ENCODE measurements at regions not wholly inside any gene's neighbourhood (a gene's known extent, or its start where the extent isn't known, plus 50 kb on each side); places are given as distances from the start of the nearest gene placed in this dataset.
"Not testable (repeated sequence)": the region's sequence is repeated elsewhere in the genome, so short reads cannot be mapped to it uniquely, and the experiment has no call there.

- DNase-seq, result no peak
Observed at GRCh38 chr4:17038510-17039176, 140.2 kb upstream of the LDB2 start.

- DNase-seq, result no peak
Observed at GRCh38 chr4:17033768-17034181, 135.3 kb upstream of the LDB2 start.

GRCh38 chr4:17033025-17033767, 134.8 kb upstream of the LDB2 start:
- no peak for DNase-seq

- DNase-seq, result no peak
Observed at GRCh38 chr4:17030543-17030942, 132.1 kb upstream of the LDB2 start.

- no peak for DNase-seq
Observed at GRCh38 chr4:17029964-17030363, 131.5 kb upstream of the LDB2 start.

GRCh38 chr4:17029432-17029831, 131.0 kb upstream of the LDB2 start:
- no peak for DNase-seq

GRCh38 chr4:17027495-17027894, 129.1 kb upstream of the LDB2 start:
- no peak for DNase-seq

GRCh38 chr4:17024425-17024824, 126.0 kb upstream of the LDB2 start:
- DNase-seq, result no peak

GRCh38 chr4:17020901-17021300, 122.5 kb upstream of the LDB2 start:
- no peak for DNase-seq

GRCh38 chr4:17020451-17020850, 122.0 kb upstream of the LDB2 start:
- no peak for DNase-seq

GRCh38 chr4:17018621-17019020, 120.2 kb upstream of the LDB2 start:
- DNase-seq, result not testable (repeated sequence)

- no peak for DNase-seq
Observed at GRCh38 chr4:17018013-17018412, 119.6 kb upstream of the LDB2 start.

- DNase-seq, result no peak
Observed at GRCh38 chr4:17013382-17014006, 115.0 kb upstream of the LDB2 start.

GRCh38 chr4:17012451-17012850, 114.0 kb upstream of the LDB2 start:
- no peak for DNase-seq

- DNase-seq, result no peak
Observed at GRCh38 chr4:17010426-17011087, 112.1 kb upstream of the LDB2 start.

- DNase-seq, result no peak
Observed at GRCh38 chr4:17009871-17010367, 111.5 kb upstream of the LDB2 start.

- no peak for DNase-seq
Observed at GRCh38 chr4:17008834-17009345, 110.4 kb upstream of the LDB2 start.

GRCh38 chr4:17003606-17004392, 105.4 kb upstream of the LDB2 start:
- not testable (repeated sequence) for DNase-seq

- no peak for DNase-seq
Observed at GRCh38 chr4:16995451-16995850, 97.0 kb upstream of the LDB2 start.

GRCh38 chr4:16993956-16994840, 95.8 kb upstream of the LDB2 start:
- no peak for DNase-seq

- DNase-seq, result no peak
Observed at GRCh38 chr4:16992566-16993225, 94.3 kb upstream of the LDB2 start.
